Activated naive CD4-positive, alpha-beta T cell (primary cell): ENCODE measurements at regions not wholly inside any gene's neighbourhood (a gene's known extent, or its start where the extent isn't known, plus 50 kb on each side); places are given as distances from the start of the nearest gene placed in this dataset.
"Not testable (repeated sequence)": the region's sequence is repeated elsewhere in the genome, so short reads cannot be mapped to it uniquely, and the experiment has no call there.

Source experiments
- DNase-seq, 4 experiments: peaks; one replicate each; lab custom pipeline; 2025; lab: John Stamatoyannopoulos, UW

DNA sequence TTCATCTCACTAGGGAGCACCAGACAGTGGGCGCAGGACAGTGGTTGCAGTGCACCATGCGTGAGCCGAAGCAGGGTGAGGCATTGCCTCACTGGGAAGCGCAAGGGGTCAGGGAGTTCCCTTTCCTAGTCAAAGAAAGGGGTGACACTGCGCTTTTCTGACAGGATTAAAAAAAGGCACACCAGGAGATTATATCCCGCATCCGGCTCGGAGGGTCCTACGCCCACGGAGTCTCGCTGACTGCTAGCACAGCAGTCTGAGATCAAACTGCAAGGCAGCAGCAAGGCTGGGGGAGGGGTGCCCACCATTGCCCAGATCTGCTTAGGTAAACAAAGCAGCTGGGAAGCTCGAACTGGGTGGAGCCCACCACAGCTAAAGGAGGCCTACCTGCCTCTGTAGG, 1416.7 kb upstream of the C9orf72 start:
- DNase-seq = not testable (repeated sequence)

DNA sequence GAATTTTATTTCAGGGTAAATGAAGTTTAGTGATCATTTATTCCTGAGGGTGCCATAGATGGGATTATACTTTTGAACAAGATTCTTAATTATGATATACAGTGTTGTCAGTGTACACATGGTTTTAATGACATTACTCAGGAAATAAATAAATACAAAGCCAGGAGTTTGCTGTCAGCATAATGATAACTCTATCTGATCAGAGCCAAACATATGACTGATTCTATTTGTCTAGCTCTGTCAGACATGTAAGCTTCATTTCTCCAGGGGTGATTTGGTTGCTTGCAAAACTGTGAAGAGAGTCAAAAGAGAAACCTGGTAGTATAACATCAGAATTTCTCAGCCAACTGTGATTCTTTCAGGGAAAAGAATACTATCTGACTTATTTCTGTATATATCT, 1425.8 kb upstream of the C9orf72 start:
- no peak for DNase-seq

DNA sequence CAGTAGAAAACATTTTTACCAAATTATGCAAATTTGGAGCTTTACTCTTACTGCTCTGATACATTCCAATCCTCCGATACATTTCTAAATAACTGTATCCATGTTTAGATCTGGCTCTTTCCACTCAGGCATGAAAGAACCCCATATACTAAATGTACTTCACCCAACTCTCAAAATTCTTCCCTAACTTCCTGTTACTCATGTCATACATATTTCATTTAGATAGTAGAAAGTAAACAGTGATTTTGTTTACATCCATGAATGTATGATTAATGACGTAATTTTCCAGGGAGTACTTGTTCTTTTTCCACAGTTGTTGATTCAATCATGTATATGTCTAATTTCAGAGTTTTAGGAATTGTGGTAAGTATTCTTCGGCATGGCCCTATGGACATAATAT, 1426.5 kb upstream of the C9orf72 start:
- no peak for DNase-seq

DNA sequence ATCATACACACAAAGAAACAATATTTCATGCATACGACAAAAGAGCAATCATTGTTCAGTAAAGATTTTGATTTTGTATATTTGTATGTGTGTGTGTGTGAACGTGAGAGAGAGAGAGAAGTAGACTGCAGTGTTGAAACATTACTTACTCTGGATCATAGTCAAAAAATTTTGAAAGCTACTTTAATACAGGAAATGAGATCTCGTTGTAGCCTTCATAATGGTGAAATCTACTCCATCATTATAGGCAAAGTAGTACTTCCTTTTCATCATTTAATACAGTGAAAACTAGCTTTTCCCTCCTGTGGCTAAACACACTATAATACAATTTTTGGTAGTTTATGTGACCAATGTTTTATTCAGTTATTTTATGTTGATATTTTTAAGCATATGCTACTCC, 1427.7 kb upstream of the C9orf72 start:
- no peak for DNase-seq

DNA sequence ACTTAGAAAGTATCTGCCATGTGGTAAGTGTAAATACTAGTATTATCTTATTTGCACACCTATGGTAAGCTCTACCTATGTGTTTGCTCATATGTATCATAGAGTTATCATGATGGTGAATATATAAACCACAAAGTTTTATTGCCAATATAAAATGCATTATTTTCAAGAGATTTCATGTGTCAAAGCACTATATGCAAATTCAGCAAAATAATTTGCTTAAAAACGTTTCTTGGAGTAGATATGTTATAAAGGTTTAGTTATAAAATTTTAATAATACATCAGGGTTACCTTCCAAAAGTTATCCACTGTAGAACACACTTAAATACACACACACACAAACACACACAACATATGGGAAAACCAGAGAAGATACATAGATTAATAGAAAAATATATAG, 1431.7 kb upstream of the C9orf72 start:
- DNase-seq = no peak

DNA sequence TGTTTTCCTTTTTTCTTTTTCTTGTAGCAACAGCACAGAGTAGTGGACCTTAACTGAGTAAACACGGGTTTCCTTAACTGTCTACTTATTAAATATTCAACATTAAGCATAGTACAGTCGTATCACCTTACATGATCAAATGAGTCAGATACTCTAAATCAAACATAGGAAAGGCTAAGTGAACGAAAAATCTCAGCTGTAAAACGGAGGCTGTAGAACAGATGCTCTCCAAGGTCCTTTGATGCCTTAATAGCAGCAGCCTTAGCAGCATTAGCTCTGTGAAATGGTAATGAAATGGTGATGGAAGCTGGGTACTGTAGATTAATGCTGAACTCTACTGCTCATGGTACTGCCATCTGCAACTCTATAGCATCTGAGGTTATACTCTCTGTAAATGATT, 1433.3 kb upstream of the C9orf72 start:
- DNase-seq = no peak

DNA sequence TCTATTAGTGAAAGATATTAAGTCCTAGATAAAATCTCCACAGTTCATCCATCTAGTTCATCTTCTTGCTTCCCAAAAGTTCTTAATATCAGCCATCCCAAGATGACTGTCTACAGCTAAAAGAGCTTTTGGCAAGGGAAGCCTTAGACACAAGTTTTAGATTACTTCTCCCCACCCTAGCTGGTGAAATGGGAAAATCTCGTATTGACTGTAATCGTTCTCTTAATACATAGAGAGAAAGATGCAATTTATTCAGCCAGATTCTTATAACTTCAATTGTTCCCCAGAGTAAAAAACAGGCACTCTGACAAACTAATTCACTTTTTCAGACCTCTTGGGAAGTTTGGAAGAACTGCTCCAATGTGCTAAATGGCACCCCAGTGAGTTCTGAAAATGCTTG, 1439.6 kb upstream of the C9orf72 start:
- no peak for DNase-seq

DNA sequence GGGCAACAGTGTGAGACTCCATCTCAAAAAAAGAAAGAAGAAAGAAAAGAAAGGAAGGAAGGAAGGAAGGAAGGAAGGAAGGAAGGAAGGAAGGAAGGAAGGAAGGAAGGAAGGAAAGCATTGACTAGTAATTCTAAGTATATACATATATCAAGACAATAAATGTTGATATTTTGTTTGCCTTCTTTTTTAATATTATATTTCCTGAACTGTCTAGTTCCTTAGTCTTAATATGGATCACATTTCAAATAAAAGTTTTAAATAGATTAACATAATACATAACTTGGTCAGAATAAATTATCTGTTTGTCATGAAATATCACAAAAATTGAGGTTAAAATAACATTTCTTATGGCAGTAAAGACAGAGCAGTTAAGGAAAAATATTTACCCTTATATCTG, 1448.4 kb upstream of the C9orf72 start:
- no peak for DNase-seq

DNA sequence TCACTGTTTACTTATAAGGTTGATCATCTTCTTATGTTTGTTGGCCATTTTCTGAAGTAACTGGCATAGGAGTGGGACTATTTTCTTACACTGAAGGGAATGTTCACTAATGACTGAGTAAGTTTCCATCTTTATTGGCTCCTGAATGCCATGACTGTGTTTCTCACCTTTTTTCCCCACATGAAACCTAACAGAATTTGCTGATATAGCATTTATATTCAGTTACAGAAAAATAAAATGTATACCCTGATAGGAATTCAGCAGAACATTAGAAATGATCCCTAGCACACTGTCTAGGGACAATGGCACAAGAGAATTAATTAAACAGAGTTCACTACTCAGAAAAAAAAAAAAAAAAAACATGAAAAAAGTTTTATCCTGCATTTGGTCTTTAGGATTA, 1465.1 kb upstream of the C9orf72 start:
- no peak for DNase-seq

DNA sequence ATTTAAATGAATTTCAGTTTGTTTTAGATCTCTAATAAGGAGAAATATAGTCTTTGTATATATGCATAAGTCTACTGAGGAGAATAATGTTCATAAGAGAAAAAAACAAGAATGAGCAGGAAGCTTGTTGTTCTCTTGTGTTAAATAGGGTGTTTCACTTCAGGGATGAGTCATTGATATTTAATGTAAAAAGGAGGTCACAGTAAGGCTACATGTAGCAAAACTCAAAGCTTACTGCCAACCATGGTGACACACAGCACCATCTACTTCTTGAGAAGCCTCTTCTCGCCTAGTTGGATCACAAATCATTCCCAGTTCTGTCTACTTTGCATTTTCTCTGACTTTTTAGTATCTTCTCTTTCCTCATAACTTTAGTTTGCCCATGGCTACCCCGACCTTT, 1466.0 kb upstream of the C9orf72 start:
- DNase-seq = no peak

DNA sequence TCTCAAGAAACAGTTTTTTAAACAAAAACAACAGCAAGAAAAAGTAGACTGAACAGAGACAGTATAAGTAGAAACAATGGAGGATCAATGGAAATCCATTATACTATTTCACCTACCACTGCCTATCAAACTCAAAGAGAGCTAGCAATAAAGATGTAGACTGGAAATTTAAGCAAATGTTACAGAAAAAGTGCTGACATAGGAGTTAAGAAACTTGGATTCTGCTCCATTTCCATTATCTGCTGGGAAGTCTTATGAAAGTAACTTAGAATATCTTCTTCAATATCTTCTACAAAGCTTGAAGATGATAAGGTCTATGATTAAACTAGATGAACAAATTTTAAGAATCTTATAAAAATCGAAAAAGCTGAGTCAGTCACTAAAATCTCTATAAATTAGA, 1469.8 kb upstream of the C9orf72 start:
- DNase-seq = no peak

DNA sequence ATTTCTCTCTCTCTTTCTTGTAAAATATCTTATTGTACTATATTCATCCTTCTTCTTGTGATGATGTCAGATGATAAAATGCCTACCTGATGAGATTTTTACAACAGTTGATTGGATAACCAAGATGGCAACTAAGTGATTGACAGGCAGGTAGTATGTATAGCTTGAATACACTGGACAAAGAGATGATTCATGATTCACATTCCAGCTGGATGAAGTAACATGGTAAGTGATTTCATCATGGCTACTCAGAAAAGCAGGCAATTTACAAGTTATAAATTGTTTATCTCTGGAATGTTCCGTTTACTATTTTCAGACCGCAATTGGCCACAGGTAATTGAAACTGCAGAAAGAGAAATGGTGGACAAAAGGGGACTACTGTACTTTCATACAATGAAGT, 1471.7 kb upstream of the C9orf72 start:
- DNase-seq = no peak

DNA sequence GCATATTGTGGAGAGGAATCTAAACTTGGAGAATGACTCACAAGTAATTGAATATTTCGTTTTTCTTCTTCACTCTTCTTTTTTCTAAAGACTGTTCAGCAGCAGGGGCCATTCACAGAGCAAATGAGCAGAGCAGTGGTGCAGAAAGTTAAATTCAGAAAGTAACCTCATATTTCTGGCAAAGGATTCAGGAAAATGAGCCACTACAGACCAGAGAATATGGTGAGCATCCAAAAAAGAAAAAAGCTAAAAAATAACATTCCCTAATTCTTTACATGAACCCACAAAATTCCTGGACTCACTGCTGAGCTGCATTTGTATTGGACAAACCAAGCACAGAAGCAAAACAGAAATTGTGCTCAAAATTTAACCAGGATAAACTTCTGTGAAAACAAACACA, 1486.8 kb upstream of the C9orf72 start:
- DNase-seq = no peak

DNA sequence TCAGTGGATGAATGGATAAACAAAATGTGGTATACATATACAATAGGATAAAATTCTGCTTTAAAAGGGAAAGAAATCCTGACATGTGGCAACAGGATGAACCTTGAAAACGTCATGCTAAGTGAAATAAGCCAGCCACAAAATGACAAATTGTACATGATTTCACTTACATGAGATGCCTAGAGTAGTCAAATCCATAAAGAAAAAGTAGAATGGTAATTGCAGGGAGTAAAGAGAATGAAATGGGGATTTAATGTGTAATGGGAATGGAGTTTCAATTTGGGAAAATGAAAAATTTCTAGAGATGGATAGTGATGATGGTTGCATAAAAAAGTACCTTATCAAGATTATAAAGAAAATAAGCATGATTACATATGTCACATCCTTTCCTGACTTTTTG, 1489.2 kb upstream of the C9orf72 start:
- DNase-seq = no peak

DNA sequence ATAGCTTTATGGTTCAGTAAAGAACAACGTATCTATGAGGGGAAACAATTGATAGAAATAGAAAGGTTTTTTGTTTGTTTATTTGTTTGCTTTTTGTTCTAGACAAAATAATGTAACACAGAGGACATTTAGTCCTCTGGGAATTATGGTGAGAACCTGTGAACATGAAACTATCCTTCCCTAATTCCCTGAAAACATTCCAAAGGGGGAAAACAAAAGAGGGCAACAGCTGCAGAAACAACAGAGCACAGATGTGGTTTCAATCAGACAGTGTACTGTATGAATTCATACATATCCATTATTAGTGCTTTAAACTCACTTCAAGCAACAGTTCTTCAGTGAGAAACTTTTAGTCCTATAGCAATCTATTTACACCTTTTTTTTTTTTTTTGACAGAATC, 1489.8 kb upstream of the C9orf72 start:
- DNase-seq = no peak

DNA sequence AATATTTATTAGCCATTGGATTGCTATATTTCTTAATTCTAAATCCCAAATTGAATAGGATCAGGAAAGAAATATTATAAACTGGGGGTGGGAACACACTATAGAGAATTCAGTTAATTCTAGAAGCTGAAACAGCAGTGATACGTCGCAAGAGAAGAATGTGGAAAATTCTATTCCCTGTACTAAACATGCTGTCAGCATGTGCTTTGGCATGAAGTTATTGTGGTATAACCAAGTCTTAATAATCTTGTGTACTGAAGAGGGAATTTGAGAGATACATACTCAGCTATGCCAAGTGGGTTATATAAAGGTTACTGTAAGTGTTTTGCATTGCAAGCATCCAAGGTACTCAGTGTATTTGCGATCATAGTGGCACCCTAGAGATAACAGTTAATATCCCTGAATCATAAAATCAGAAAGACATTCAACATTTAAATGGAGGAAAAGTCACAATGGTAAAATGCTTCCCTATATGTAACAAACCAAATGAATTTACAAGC, 1492.9 kb upstream of the C9orf72 start:
- no peak for DNase-seq

DNA sequence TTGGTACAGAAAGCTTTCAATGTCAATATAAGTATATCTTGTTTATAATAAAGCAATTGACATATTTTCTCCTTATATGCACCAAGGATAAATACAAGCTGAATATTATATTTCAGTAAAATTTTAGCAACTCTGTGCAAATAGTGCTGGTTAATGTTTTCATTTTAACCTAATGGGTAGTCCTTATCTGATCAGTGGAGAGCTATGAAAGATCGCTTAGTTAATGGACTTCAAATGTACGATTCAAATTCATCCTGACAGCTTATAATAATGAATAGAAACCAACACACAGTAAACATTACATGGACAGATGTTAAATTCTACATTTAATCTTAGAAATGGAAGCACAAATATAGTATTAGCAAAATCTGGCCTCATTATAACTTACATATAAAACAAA, 1495.2 kb upstream of the C9orf72 start:
- DNase-seq = no peak

DNA sequence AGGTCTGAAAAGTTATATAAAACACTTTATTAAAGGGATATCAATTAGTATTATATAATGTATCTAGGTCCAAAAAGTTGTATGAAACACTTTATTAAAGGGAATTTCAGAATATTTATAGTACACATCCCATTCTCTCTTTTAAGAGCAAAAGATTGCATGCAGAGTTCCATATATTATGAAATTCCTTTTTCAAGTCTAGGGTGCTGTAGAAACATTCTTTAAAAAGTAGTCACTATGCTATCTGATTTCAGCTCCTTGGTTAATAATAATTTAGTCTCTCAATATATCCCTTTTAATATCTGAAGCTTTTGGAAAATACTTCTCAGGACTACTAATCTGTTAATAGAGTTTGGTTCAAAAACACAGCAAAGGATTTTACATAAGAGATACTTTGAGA, 1496.1 kb upstream of the C9orf72 start:
- no peak for DNase-seq

DNA sequence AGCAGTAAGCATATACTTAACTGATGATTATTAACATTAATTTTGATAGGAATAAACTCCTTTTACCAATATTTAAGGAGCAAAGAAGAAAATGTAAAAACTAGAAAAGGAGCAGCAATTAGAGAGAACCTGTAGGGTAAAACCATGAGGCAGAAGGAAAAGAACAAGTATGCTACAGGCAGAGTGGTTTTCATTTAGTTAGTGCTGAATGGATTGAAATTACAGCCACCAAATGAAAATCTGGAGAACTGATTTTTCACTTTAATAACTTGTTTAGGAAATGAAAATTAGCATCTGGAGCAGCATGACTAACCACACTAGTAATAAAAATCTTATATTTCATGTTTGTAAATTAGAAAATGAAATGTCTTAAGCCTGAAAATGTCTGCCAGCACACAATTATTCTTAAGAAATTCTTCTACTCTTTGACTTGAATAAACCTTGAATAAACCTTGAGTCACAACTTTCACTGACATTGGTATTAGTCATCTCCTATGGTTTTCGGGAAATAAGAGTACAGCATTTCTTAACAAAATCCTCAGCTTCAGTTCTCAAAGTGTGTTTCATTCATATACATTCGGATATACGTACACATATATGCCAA, 1504.9 kb upstream of the C9orf72 start:
- no peak for DNase-seq

DNA sequence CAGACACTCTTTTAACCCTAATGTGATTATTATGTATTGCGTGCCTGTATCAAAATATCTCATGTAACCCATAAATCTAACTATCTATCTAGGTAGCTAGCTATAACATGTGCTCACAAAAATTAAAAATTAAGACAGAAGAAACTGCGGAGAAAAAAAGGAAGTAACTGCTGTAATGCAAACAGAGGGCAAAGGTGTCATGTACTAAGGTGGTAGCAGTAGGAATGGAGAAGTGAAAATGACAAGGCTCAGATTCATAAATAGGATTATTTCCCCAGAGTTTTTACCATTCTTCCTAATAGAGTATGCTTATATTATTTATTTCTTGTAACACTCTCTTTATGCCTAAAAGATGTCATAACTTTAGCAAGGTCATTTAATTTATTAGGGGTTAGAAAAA, 1527.5 kb upstream of the C9orf72 start:
- no peak for DNase-seq

DNA sequence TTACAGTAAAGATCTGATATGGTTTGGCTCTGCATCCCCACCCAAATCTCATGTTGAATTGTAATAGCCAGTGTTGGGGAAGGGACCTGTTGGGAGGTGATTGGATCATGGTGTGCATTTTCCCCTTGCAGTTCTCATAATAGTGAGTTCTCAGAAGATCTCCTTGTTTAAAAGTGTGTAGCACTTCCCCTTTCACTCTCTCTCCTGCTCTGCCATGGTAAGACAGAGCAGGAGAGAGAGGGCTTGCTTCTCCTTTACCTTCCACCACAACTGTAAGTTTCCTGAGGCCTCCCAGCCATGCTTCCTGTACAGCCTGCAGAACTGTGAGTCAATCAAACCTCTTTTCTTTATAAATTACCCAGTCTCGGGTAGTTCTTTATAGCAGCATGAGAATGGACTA, 1530.9 kb upstream of the C9orf72 start:
- DNase-seq = not testable (repeated sequence)

DNA sequence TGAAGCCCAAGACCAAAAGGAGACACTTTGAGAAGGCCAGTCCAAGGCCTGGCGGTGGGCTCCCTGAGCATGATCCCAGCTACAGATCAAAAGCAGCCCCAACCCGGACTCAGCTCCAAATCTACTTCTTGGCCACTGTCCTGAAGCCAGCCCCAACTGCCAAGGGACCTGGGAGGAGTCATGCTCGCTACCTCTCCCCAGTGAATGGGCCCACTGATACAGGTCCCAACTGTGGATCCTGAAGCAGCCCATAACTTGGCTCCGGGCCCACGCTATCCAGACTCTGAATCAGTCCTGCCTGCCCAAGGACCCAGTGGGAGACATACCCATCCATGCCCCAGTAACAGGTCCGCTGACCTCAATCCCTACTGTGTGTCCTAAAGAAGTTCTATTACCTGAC, 1545.3 kb upstream of the C9orf72 start:
- DNase-seq = no peak

DNA sequence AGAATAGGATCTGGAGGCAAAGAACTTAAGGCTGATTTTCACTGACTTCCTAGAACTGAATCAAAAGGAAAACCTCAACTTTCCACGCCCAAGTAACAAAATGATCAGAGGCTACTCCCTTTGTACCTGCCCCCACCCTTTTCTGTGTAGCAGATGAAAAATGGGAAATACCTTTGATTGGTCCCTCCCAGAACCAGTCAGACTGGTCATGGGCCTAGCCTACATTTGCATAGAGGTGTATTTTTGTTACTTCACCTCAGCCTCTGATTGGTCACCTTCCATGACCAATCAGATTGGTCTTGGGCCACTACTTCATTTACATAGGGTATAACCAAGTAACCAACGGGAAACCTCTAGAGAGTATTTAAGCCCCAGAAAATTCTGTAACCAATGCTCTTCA, 1553.5 kb upstream of the C9orf72 start:
- no peak for DNase-seq

DNA sequence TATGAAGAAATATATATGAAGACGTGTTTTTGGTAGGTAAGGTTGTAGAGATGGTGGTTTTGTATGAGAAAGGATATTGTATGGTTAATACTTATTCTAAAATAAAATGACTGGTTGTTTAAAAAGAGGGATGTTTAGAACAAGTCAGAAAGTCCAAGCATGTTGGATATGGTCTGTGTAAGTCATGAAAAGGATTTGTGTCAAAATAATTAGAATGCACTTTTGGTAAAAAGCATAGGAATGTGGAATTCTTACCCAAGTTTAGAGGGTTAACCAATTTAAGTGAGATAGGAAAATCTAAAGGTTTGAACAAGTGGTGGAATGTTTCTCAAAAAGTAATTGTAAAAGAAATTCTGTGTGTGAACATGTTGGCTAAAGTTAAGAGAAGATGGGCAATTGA, 1556.5 kb upstream of the C9orf72 start:
- DNase-seq = no peak

DNA sequence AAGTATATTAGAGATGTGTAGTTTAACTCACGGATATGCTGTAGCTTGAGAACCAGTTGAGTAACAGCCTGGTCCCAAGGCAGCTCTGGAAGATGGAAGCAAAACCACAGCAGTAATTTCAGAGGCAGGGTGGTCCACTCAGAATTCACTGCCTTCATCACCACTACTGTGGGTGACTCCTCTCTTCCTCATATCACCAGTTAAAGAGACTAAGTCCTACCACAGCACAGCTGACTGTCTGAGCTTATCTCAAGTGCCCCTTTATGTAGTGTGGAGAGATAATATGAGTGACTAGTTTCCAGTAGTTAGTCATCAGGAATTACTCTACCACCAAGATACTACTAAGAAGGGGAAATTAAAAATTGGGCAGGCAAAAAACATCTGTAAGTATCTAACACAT, 1571.2 kb upstream of the C9orf72 start:
- no peak for DNase-seq
